ENCODE measurements at regions not wholly inside any gene's neighbourhood (a gene's known extent, or its start where the extent isn't known, plus 50 kb on each side); places are given as distances from the start of the nearest gene placed in this dataset.

DNA sequence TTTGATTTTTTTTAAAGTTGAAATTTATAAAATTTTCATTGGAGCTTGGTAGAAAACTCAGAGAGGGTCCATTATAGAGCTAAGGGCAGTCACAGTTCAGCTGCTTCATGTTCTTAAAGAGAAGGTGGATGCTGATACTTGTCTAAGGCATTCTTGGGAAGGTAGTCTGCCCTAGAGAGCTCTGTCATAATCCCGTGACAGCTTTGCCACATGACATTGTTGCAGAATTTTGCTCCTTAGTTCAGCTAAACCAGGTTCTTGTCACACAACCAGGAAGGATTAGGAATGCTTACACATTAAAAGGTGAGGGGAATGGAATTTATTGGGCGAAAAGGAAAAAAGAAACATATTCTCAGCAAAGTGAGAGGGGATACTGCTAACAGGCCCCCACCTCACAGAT lies 130.9 kb downstream of the GMNC start:
- Histone ChIP-seq H3K27ac (peak overlapping the region; percentile 15), H3K4me2 (ENCODE audit: low read length) (no peak overlapping the region), H3K9me3 (ENCODE audit: control insufficient read depth, low read length) (no peaks in the 10 kb centered on the region), H3K4me3 (ENCODE audit: low read depth, low read length) (no peak overlapping the region), H3K79me2 (no peaks in the 10 kb centered on the region), H3K9ac (no peak overlapping the region), H3K36me3 (ENCODE audit: control insufficient read depth, insufficient read depth, low read length) (no peaks in the 10 kb centered on the region), H3K4me1 (no peaks in the 10 kb centered on the region), H2AFZ (peak overlapping the region; percentile 16), H3K27me3 (ENCODE audit: control insufficient read depth, insufficient read depth, low read length) (no peaks in the 10 kb centered on the region)
- TF ChIP-seq, protein P1, sequence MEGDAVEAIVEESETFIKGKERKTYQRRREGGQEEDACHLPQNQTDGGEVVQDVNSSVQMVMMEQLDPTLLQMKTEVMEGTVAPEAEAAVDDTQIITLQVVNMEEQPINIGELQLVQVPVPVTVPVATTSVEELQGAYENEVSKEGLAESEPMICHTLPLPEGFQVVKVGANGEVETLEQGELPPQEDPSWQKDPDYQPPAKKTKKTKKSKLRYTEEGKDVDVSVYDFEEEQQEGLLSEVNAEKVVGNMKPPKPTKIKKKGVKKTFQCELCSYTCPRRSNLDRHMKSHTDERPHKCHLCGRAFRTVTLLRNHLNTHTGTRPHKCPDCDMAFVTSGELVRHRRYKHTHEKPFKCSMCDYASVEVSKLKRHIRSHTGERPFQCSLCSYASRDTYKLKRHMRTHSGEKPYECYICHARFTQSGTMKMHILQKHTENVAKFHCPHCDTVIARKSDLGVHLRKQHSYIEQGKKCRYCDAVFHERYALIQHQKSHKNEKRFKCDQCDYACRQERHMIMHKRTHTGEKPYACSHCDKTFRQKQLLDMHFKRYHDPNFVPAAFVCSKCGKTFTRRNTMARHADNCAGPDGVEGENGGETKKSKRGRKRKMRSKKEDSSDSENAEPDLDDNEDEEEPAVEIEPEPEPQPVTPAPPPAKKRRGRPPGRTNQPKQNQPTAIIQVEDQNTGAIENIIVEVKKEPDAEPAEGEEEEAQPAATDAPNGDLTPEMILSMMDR (IDR thresholded peaks at IDR 0.05): no peak

DNA sequence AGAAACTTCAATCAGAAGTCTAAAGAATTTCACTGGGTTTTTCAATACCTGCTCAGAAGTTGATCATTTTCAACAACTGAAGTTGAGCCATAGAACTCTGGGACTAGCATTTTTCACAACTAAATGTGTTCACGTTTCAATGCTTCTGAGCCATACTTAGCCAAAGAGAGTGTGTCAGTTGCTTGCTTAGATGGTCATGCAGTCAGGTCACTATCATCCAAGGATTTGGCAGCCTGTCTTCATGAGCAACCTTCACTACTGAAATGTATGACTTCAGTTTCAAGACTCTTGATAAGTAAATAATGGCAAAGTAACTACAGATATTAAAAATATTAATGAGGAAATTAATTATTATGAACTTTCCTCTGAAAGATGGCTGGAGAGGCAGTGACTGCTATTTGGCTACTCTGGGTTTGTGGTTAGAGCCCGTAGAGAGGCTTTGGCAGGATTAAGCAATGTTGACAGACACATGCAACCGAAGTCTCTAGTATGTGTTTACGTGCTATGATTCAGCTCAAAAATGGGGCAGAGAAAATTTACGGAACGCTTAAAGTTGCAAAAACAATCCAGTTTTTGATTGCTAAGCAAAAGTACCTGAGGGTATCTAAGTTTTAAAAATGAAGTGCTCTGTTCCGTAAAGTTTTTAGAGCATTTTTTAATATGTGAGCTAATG lies 133.8 kb downstream of the GMNC start:
- no peak overlapping the region for H3K4me3 ChIP-seq (ENCODE audit: low read depth, low read length)
- H3K9ac ChIP-seq: no peak overlapping the region
- no peaks in the 10 kb centered on the region for H3K27me3 ChIP-seq (ENCODE audit: control insufficient read depth, insufficient read depth, low read length)
- H3K36me3 ChIP-seq (ENCODE audit: control insufficient read depth, insufficient read depth, low read length): no peaks in the 10 kb centered on the region
- H3K9me3 ChIP-seq (ENCODE audit: control insufficient read depth, low read length): no peaks in the 10 kb centered on the region
- H3K79me2 ChIP-seq: no peaks in the 10 kb centered on the region
- TF ChIP-seq, protein P1 (IDR thresholded peaks at IDR 0.05): no peak
- H3K27ac ChIP-seq: peak overlapping the region; percentile 59
- H2AFZ ChIP-seq: peak overlapping the region; percentile 48
- H3K4me2 ChIP-seq (ENCODE audit: low read length): peak overlapping the region; percentile 9
- H3K4me1 ChIP-seq: no peaks in the 10 kb centered on the region

DNA sequence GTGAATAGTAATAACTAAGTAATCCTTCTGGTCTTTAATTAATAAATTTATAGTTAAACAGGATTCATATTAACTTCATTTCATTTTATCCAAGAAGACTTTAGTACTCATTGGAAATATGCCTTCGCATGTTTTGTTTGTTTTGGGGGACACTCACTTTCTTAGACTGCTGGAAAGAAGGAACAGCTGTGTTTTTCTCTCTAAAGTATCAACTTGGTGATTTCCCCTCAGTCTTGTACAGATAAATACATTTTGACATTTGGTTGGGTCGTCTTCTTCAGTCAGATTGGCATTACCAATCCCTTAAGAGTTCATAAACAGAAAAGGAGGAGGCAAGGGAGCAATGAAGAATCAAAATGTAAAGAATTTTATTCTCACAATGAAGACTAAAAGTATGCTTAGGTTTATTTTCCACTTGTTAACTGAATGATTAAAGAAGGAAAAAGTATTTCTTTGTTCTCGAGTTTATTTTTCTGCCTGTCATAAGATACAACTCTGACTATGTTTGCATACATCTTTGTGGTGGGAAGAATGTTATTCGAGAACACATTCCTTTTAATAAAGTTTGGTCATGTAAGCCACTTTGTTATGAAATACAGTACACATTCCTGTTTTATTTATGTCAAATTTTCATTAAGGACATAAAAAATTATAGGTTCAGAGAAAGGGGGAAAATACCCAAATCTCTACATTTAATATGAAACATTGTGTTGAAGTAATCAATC lies 140.2 kb downstream of the GMNC start:
- H3K9me3 ChIP-seq (ENCODE audit: control insufficient read depth, low read length): no peaks in the 10 kb centered on the region
- no peak overlapping the region for H3K4me2 ChIP-seq (ENCODE audit: low read length)
- H3K9ac ChIP-seq: no peak overlapping the region
- H3K4me1 ChIP-seq: peaks cover 3% of the 10 kb centered on the region
- no peaks in the 10 kb centered on the region for H3K27me3 ChIP-seq (ENCODE audit: control insufficient read depth, insufficient read depth, low read length)
- no peaks in the 10 kb centered on the region for H3K36me3 ChIP-seq (ENCODE audit: control insufficient read depth, insufficient read depth, low read length)
- no peak overlapping the region for H3K27ac ChIP-seq
- no peaks in the 10 kb centered on the region for H3K79me2 ChIP-seq
- no peak overlapping the region for H2AFZ ChIP-seq
- TF ChIP-seq, protein P1 (IDR thresholded peaks at IDR 0.05): no peak
- no peak overlapping the region for H3K4me3 ChIP-seq (ENCODE audit: low read depth, low read length)

DNA sequence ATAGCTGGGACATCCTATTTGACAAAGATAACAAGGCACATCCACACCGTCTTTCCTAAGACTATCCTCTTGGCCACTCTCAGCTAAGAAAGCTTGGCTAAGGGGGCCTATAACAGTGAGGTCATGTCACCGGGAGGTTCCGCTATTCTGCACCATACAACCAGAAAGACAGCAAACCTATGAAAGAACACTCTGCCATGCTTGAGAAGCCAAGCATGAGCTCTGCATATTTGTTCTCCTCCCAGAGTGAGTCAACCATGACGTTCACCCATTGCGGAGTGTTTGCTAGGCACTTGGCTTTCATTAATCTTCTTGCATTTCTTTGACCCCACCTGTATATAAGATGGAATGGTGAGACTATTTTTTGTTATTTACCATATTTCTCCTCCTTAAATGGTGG lies 141.2 kb downstream of the GMNC start:
- no peaks in the 10 kb centered on the region for H3K79me2 ChIP-seq
- H3K4me1 ChIP-seq: peaks cover 3% of the 10 kb centered on the region
- no peak overlapping the region for H3K4me2 ChIP-seq (ENCODE audit: low read length)
- TF ChIP-seq, protein P1 (IDR thresholded peaks at IDR 0.05): no peak
- H3K9me3 ChIP-seq (ENCODE audit: control insufficient read depth, low read length): no peaks in the 10 kb centered on the region
- H2AFZ ChIP-seq: no peak overlapping the region
- H3K36me3 ChIP-seq (ENCODE audit: control insufficient read depth, insufficient read depth, low read length): no peaks in the 10 kb centered on the region
- H3K4me3 ChIP-seq (ENCODE audit: low read depth, low read length): no peak overlapping the region
- H3K27ac ChIP-seq: no peak overlapping the region
- H3K27me3 ChIP-seq (ENCODE audit: control insufficient read depth, insufficient read depth, low read length): no peaks in the 10 kb centered on the region
- no peak overlapping the region for H3K9ac ChIP-seq
